Stimulated activated CD8-positive, alpha-beta memory T cell treated with anti-CD3 and anti-CD28 coated beads, Interleukin-15, amount 100 ng/mL, for 1 hour (primary cell): ENCODE measurements at regions not wholly inside any gene's neighbourhood (a gene's known extent, or its start where the extent isn't known, plus 50 kb on each side); places are given as distances from the start of the nearest gene placed in this dataset.
"Not testable (repeated sequence)": the region's sequence is repeated elsewhere in the genome, so short reads cannot be mapped to it uniquely, and the experiment has no call there.

Experiments used
- DNase-seq: peaks from one replicate; pipeline ENCODE4 v3.0.0-alpha.2; 2020; ENCODE audit warnings: low read depth

GRCh38 chr14:101634850-101635748, 73.8 kb downstream of the DIO3 start:
- DNase-seq, result no peak

GRCh38 chr14:101635749-101636560, 74.7 kb downstream of the DIO3 start:
- DNase-seq, result no peak

GRCh38 chr14:101639241-101639833, 78.0 kb downstream of the DIO3 start:
- DNase-seq, result no peak

GRCh38 chr14:101643651-101644050, 82.4 kb downstream of the DIO3 start:
- DNase-seq, result no peak

- DNase-seq, result no peak
Observed at GRCh38 chr14:101654051-101654450, 92.8 kb downstream of the DIO3 start.

GRCh38 chr14:101657372-101657771, 96.1 kb downstream of the DIO3 start:
- DNase-seq, result no peak

GRCh38 chr14:101665478-101666078, 95.9 kb upstream of the PPP2R5C start:
- no peak for DNase-seq

GRCh38 chr14:101666264-101666663, 95.2 kb upstream of the PPP2R5C start:
- no peak for DNase-seq

- DNase-seq, result no peak
Observed at GRCh38 chr14:101669629-101670028, 91.9 kb upstream of the PPP2R5C start.

GRCh38 chr14:101673873-101674272, 87.6 kb upstream of the PPP2R5C start:
- no peak for DNase-seq

GRCh38 chr14:101675835-101676234, 85.7 kb upstream of the PPP2R5C start:
- not testable (repeated sequence) for DNase-seq

- not testable (repeated sequence) for DNase-seq
Observed at GRCh38 chr14:101677912-101678327, 83.6 kb upstream of the PPP2R5C start.

- DNase-seq, result no peak
Observed at GRCh38 chr14:101681795-101682194, 79.7 kb upstream of the PPP2R5C start.

GRCh38 chr14:101683365-101683764, 78.1 kb upstream of the PPP2R5C start:
- no peak for DNase-seq

GRCh38 chr14:101687756-101688546, 73.6 kb upstream of the PPP2R5C start:
- DNase-seq, result no peak

- no peak for DNase-seq
Observed at GRCh38 chr14:101689039-101689501, 72.4 kb upstream of the PPP2R5C start.

GRCh38 chr14:101689966-101690365, 71.5 kb upstream of the PPP2R5C start:
- not testable (repeated sequence) for DNase-seq

GRCh38 chr14:101695659-101696058, 65.8 kb upstream of the PPP2R5C start:
- no peak for DNase-seq

- no peak for DNase-seq
Observed at GRCh38 chr14:101704140-101704539, 57.4 kb upstream of the PPP2R5C start.

- no peak for DNase-seq
Observed at GRCh38 chr14:101705733-101706508, 55.6 kb upstream of the PPP2R5C start.
